ENCODE measurements at regions not wholly inside any gene's neighbourhood (a gene's known extent, or its start where the extent isn't known, plus 50 kb on each side); places are given as distances from the start of the nearest gene placed in this dataset.

- no peak for TF ChIP-seq CTCF (IDR thresholded peaks at IDR 0.05)
- TF ChIP-seq NR3C1 (CRISPR knock-in tag; conservative IDR thresholded peaks at IDR 0.05; ENCODE audit: low read depth): no peak
- TF ChIP-seq CBFB (CRISPR knock-in tag; IDR thresholded peaks at IDR 0.05; ENCODE audit: low read depth): no peak
- no peak for TF ChIP-seq ESRRA (CRISPR knock-in tag; IDR thresholded peaks at IDR 0.05; ENCODE audit: borderline replicate concordance)
- no peak for TF ChIP-seq PREB (CRISPR knock-in tag; IDR thresholded peaks at IDR 0.05; ENCODE audit: borderline replicate concordance)
- TF ChIP-seq TEAD1 (CRISPR knock-in tag; IDR thresholded peaks at IDR 0.05): no peak
- TF ChIP-seq KAT7 (CRISPR knock-in tag; IDR thresholded peaks at IDR 0.05; ENCODE audit: borderline replicate concordance): no peak
- no peak for TF ChIP-seq SP1 (CRISPR knock-in tag; conservative IDR thresholded peaks at IDR 0.05)
- TF ChIP-seq ATF6 (CRISPR knock-in tag; IDR thresholded peaks at IDR 0.05): no peak
- no peak for TF ChIP-seq USF2 (CRISPR knock-in tag; IDR thresholded peaks at IDR 0.05)
- no peak for TF ChIP-seq NR1H2 (CRISPR knock-in tag; IDR thresholded peaks at IDR 0.05)
Measured at GRCh38 chr13:84230568-84230967, 348.3 kb upstream of the SLITRK1 start.
